GM19468 (cell line): ENCODE measurements at regions not wholly inside any gene's neighbourhood (a gene's known extent, or its start where the extent isn't known, plus 50 kb on each side); places are given as distances from the start of the nearest gene placed in this dataset.
"Not testable (repeated sequence)": the region's sequence is repeated elsewhere in the genome, so short reads cannot be mapped to it uniquely, and the experiment has no call there.

Source experiments
- ATAC-seq: cut with Tn5 transposase; IDR thresholded peaks from one replicate; pipeline ENCODE4 v1.9.1; 2021; ENCODE audit warnings: mild to moderate bottlenecking, moderate library complexity, moderate number of reproducible peaks; ENCODE audit not compliant: unreplicated experiment; ENCODE audit errors: extremely low read depth

DNA sequence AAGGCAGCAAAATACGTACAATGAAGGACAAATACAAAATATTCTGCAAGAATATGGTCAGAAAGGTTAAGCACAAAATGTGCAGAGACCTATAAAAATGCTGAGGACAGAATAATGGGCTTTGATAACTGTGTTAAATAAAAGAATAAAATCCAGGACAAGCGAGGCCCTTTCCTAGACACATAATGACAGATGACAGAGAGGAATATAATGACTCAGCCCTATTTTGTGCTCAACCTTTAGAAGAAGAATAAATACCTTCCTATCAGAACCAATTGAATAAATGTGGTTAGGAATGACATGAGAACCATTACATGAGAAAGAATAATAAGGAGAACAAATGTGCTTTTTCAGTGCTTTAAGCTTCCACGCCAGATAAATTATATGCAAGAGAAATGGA lies 178.0 kb downstream of the TEX13C start:
- no peak for ATAC-seq

DNA sequence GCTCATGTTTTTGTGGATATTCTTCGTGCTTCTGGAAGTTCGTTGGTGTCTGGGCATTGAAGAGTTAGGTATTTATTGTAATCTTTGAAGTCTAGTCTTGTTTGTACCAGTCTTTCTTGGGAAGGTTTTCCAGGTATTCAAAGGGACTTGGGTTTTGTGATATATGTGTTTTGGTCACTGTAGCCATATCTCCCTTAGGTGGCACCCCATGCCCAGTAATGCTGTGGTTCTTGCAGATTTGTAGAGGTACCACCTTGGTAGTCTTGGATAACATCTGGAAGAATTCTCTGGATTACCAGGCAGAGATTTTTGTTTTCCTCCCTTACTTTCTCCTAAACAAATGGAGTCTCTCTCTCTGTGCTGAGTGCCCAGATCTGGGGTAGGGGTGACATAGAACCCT lies 184.1 kb downstream of the TEX13C start:
- ATAC-seq = no peak

DNA sequence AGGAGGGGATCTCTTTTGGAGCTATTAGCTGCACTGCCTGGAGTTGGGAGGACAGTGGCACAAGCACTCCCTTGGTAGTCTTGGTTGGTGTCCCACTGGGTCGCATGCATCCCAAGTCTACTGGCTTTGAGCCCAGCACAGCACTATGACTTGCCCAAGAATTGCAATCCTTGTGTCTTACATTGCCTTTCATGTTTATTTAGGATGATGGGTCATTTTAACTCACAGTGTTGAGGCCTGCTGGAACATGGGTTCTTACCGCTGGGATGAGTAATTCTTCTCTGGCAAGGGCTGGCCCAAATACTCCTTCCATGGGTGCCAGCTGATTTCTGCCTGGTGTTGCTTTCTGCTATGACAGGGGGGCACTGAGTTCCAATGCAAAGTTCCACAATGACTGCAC lies 185.5 kb downstream of the TEX13C start:
- ATAC-seq = no peak

DNA sequence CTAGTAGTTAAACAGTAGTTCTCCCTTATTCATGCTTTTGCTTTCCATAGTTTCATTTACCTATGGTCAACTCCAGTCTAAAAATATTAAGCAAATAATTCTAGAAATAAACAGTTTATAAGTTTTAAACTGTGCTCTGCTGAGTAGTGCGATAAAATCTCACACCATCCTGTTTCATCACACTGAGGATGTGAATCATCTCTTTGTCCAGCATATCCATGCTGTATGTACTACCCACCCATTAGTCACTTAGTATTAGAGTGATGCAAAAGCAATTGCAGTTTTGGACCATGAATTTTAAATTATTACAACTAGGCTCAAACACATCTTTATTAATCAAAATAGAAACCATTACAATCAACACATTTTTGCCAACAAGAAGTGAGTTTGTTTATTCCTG lies 187.4 kb downstream of the TEX13C start:
- no peak for ATAC-seq

DNA sequence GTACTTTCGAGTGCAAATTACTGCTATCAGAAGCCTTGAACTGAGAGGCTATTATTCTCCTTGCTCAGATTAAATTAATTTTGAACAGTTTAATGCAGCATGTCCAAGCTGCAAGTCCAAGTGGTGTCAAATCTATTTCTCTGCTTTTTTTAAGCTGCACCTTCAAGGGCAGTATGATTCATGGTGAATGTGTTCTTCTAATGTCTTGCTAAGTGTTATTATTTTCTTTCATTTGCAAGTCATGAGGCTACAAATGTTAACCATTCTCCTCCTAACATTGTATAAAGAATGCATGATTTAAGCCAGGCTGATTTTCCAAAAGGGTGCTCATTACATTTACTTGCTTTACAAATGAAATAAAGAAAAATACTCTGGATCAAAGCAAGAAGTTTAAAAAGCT lies 200.4 kb downstream of the TEX13C start:
- no peak for ATAC-seq

DNA sequence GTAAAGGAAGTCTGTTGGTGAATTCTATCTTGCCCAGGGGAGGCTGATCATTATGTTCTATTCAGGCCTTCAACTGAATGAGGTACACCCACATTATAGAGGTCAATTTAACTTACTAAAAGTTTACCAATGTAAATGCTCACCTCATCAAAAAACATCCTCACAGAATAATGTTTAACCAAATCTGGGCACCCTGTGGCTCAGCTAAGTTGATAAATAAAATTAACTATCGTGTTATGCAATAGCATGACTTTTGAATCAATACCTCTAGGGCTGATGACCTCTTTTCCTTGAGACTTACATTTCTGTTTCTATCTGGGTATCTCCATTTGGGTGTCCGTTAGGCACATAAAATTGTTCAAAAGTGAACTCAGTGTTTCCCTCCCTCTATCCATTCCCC lies 203.1 kb downstream of the TEX13C start:
- ATAC-seq = no peak

DNA sequence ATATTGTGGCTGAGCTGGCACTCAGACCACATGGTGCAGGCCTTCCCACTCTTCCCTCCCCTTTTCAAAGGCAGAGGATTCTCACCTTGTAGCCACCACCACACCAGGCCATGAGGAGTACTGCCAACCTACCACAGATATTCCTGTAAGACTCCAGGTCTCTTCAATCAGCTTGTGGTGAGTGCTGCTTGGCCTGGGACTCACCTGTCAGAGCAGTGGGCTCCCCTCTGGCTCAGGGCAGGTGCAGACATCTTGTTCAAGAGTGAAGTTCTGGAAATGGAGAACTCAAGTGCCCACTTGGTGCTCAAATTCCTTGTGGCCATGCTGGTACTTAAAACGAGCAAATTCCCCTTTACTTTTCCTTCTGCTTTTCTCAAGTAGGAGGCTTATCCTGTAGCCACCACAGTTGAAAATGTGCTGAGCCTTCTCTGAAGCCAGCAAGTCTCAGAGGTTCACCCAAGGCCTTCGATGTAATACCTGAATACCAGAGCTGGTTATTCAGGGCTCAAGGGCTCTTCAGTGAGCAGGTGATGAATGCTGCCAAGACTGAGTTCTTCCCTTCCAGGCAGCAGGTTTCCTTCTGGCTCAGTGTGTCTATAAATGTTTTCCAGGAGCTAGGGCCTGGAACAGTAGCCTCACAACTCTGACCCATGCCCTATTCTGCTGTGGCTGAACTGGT lies 212.9 kb downstream of the TEX13C start:
- ATAC-seq = no peak

DNA sequence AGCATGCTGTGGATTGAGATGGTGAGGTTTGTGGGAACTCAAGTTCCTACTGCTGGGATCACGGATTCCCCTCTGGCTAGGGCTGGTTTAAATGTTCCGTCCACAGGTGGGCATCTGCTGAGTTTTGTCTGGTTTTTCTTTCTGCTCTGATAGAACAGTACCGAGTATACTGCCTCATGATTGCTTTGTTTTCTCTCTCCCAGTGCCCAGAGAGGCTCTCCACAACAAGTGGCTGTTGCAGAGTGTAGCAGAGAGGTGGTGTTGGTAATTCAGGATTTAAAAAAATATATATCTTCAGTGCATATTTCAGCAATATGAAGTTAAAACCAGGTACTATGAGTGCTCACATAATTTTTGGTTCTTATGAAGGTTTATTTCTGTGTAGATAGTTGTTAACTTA lies 213.7 kb downstream of the TEX13C start:
- ATAC-seq = no peak

DNA sequence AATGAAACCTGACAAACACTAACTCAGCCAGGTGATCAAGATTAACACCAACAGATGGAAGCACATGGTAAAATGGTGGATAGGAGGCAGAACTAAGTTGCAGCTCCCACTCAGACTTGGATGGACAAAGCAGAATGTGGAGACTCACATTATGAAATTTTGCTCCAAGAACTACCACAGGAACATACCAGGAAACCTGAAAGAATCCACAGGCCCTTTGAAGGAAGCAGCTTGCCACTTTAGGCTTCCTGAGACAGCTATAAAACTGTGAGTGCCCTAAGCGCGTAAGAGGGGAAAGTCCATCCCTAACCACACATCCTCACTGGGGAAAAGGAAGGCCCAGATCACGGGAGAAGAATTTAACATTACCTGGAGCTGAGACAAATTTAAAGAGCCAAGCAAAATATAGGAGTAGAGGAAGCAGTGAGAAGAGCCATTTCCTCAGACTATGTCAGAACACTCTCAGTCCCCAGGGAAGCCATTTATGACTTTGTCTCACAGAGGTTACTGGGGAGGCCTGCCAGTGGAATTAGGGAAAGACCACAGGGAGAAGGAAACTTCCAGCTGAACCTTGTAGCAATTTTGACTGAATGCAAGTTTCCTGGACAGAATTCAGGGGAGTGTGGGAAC lies 224.5 kb downstream of the TEX13C start:
- no peak for ATAC-seq

DNA sequence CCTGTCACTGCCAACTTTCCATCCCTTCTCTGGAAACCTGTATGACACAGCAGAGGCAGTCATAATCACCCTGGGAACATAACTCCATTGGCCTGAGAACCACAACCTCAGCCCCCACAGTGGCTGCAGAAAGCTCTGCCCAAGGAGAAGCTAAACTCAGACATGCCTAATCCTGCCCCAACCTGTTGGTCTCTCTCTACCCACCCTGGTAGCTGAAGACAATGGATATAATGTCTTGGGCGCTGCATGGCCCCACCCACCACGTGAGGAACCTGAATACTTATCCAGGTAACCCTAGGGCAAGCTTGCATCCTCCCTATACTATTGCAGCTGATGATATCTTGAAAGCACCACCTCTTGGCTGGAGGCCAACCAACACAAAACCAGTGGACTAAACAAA lies 225.2 kb downstream of the TEX13C start:
- no peak for ATAC-seq

DNA sequence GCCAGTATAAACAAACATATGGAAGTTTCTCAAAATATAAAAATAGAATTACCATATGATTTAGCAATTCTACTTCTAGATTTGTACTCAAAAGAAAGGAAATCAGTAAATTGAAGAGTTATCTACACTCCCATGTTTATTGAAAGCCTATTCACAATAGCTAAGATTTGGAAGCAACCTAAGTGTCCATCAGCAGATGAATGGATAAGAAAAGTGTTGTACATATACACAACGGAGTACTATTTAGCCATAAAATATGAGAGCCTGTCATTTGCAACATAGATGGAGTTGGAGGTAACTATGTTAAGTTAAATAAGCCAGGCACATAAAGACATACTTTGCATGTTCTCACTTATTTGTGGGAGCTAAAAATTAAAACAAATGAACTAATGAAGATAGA lies 257.8 kb downstream of the TEX13C start:
- no peak for ATAC-seq

DNA sequence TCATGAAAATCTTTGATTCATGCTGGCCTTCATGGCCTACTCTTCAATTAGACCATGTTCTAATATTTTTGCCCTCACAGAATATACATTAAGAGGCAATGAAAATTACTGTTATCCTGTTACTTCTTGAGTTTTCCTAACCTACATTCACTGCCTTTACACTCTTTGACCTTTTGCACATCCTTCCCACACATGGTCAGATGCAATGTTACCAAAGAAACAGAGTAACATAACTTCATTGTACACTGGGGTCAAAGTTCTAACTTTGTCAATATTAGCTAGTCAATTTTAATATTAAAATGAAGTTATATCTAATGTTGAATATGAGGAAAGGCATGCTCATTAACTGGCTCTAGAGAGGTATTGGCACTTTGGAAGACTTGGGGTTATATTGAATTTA lies 284.8 kb downstream of the TEX13C start:
- no peak for ATAC-seq

DNA sequence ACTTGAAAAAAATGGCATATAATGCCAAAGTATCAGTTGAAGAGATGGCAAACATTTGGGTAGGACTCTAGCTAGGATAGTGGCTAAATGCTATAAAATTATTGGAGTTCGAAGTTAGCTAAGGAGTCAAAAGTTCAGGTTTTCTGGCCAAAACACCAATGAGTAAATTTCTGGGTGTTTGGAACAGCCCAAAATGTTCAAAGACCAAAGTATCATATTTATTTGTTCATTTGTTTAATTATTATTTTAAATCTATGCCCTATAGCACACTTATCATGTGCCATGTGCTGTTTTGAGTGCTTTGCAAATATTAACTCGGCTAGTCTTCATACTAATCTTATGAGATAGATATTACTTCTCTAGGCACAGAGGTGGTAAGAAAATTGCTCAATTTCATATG lies 285.5 kb downstream of the TEX13C start:
- no peak for ATAC-seq

DNA sequence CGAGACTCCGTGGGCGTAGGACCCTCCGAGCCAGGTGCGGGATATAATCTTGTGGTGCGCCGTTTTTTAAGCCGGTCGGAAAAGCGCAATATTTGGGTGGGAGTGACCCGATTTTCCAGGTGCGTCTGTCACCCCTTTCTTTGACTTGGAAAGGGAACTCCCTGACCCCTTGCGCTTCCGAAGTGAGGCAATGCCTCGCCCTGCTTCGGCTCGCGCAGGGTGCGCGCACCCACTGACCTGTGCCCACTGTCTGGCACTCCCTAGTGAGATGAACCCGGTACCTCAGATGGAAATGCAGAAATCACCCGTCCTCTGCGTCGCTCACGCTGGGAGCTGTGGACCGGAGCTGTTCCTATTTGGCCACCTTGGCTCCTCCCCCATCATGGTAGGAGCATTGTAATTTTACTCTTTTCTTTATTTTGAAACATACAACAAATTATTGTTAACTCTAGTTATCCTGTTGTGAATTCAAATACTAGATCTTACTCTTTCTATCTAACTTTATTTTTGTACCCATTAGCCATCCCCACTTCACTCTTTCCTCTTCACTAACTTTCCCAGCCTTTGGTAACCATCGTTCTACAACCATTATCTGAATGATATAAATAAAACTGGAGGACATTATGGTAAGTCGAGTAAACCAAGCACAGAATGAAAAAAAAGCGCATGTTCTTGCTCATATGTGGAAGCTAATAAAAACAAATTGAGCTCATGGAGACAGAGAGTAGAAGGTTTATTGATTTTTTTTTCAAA lies 295.1 kb downstream of the TEX13C start:
- ATAC-seq = not testable (repeated sequence)

DNA sequence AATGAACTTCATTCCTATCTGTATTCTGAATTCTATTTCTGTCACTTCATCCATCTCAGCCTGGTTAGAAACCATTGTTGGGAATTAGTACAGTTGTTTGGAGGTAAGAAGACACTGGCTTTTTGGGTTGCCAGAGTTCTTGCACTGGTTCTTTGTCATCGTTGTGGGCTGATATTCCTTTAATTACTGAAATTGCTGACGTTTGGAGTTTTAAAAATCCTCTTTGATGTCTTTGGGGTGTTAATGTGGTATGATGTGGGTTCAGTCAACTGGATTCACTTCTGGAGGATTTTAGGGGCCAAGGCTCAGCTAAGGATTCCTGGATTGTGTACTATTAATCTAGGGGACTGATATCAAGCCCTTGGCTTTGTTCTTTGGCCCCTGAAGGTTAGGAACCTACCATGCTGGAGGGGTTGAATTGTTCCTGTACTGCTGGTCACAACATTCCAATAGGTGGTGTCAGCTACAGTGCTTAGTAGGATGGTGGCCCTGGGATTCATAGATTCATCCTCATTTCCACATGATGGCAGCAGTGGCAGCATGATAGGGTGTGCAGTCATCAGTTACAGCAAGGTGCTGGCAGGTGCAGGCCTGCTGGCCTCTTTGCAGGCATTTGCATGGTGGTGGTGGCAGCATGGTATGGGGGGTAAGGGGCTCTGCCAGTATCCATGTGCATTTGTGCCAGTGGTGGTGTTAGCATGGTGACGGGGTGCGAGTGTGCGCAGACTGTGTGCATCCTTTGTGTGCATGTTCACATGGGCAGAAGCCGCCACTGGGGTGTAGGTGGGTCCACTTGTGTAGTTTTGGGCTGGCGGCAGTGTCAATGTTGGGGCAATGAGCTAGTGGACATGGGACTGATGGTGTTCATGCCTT lies 301.3 kb downstream of the TEX13C start:
- no peak for ATAC-seq

DNA sequence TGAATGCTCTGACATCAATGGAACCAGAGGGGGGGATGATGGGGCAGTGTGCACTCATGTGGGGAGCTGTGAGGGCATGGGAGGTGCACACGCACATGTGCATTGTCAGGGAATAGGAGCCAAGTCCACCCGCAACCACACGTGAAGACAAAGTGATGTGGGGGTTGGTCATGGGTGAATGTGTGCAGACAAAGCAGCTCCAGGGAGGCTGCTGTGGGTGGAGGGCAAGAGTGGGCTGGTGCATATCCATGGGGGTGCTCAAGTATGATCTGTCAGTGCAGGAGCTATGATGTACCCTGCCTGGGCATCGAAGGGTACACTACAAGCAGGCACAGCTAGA lies 301.9 kb downstream of the TEX13C start:
- no peak for ATAC-seq

DNA sequence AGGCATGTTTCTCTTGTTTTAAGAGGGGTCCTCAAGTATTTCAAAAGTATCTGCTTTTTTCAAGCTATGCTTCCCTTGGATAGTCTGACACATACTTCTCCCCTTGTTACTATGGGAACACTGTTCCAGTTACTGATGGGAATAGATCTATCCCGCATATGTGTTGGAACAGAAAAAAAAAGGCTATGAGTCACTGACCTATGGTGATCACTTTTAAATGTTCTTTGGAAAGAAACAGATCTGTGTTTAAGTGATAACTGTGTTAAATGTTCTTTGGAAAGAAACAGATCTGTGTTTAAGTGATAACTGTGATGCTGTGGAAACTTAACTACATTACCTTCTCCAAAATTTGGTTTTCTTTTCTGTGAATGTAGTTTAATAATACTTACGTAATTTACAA lies 303.2 kb downstream of the TEX13C start:
- ATAC-seq = no peak

DNA sequence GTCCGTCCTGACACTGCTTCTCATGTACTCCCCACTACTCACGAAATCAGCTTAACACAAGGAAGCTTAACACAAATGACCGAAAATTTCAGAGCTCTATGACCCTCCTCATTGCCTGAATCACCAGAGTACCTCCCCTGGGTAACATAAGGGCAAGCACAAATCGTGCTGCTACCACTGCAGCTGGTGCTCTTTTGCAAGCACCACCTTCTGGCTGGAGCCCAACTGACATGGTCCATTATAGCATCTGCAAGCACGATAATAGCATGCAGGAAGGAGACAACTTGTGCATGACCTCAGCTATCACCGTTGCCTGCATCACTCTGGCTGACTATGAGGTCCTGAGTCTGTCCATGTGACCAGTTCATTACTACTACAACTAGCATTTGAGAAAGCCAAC lies 308.0 kb downstream of the TEX13C start:
- ATAC-seq = no peak

DNA sequence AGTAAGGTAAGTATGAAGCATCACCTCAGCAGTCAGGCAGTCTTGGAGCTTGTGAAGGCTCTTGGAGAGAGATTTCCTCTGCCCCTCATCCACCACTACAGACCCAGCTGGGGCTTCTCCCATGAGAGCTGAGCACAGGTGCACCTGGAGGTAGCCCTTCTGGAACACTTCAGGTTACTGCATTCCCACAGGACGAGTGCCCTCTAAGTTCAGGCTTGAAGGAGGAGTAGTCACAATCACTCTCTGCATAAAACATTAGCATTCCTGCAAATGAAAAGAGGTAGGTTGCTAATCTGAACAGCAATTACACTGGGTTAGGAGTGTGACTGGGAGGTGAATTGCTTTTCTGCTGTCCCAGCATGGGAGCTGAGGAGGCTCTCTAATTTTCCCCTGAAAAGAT lies 308.8 kb downstream of the TEX13C start:
- no peak for ATAC-seq

DNA sequence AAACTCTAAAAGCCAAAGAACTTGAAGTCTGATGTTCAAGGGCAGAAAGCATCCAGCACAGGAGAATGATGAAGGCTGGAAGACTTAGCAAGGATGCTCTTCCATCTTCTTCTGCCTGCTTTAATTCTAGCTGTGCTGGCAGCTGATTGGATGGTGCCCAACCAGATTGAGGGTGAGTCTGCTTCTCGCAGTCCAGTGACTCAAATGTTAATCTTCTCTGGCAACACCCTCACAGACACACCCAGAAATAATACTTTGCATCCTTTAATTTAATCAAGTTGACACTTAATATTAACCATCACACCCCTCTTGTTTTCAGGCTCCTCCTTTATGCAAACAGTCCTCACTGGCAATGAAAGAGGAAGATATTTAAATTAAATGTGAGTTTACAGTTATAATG lies 321.7 kb downstream of the TEX13C start:
- no peak for ATAC-seq

DNA sequence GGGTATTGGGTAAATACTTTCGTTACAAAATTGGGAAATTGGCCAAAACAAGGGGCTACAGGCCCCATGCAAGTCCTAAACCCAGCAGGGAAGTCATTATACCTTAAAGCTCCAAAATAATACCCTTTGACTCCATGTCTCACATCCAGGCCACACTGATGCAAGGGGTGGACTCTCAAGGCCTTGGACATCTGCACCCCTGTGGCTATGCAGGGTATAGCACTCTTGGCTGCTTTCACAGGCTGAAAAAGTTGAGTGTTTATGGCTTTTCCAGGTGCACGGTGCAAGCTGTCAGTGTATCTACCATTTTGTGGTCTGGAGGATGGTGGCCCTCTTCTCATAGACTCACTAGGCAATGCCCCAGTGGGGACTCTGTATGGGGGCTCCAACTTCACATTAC lies 326.5 kb downstream of the TEX13C start:
- peak; percentile 24 for ATAC-seq
